Glomerular endothelial cell (primary cell): ENCODE measurements at regions not wholly inside any gene's neighbourhood (a gene's known extent, or its start where the extent isn't known, plus 50 kb on each side); places are given as distances from the start of the nearest gene placed in this dataset.
"Not testable (repeated sequence)": the region's sequence is repeated elsewhere in the genome, so short reads cannot be mapped to it uniquely, and the experiment has no call there.

Source experiments
- DNase-seq: peaks from one replicate; pipeline ENCODE4 v3.0.0-alpha.2; 2011; ENCODE audit warnings: low read depth, low spot score; ENCODE audit errors: extremely low read depth

DNA sequence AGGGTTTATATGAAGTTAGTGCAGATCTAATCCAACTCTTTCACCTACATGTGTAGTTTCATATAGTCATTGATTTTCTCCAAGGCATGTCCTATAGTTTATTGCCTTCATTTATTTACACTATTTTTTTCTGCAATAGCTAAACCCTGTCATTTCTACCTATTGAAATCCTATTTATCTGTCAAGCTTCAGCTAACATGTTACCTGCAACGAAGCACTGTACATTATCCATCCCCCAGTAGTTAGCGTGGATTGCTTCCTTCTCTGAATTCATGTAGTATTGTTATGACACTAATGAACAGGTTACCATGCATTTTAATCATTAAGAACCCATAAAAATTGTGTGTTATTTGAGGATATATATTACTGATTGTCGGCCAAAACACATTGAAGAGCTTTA is 742.9 kb upstream of the PCDH20 start:
- DNase-seq, result no peak

DNA sequence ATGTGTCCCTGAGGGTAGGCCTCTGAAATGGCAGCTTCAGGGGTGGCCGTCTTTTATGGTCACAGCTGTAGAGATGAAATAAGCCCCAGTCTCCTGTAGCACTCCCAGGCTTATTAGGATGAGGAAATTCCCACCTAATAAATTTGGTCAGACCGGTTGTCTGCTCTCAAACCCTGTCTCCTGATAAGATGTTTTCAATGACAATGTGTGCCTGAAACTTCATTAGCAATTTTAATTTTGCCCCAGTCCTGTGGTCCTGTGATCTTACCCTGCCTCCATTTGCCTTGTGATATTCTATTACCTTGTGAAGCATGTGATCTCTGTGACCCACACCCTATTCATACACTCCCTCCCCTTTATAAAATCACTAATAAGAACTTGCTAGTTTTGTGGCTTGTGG is 736.1 kb upstream of the PCDH20 start:
- DNase-seq, result not testable (repeated sequence)

DNA sequence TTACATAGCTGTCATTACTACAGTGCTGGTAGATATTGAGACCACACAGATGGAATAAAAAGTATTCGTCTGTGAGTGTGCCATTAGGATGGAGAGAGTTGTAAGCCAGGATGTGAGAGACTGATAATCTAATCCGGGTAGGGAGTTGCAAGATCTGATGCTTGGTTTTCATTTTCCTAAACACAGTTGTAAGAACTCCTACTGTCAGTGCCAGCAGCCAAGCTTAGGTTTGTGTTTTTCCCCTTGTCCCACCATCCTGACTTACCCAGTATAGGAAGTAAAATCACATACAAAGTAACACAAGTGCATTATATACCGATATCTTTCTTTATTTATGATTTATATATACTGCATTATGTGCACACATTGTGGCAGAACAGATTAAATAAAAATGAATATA is 726.4 kb upstream of the PCDH20 start:
- DNase-seq, result no peak

DNA sequence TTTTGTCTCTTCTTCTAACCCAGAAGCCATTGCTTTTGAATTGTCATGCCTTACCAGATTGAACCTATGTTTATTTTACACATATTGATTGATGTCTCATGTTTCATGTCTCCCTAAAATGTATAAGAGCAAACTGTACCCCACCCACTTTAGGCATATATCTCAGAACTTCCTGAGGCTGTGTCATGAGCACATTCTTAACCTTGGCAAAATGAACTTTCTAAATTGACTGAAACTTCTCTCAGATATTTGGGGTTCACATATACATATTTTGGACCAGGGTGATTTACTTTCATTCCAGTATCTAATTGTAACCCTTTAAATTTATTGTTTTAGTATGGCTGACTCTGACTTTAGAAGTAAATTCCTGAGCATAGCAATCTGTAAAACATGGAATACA is 723.9 kb upstream of the PCDH20 start:
- DNase-seq, result no peak

DNA sequence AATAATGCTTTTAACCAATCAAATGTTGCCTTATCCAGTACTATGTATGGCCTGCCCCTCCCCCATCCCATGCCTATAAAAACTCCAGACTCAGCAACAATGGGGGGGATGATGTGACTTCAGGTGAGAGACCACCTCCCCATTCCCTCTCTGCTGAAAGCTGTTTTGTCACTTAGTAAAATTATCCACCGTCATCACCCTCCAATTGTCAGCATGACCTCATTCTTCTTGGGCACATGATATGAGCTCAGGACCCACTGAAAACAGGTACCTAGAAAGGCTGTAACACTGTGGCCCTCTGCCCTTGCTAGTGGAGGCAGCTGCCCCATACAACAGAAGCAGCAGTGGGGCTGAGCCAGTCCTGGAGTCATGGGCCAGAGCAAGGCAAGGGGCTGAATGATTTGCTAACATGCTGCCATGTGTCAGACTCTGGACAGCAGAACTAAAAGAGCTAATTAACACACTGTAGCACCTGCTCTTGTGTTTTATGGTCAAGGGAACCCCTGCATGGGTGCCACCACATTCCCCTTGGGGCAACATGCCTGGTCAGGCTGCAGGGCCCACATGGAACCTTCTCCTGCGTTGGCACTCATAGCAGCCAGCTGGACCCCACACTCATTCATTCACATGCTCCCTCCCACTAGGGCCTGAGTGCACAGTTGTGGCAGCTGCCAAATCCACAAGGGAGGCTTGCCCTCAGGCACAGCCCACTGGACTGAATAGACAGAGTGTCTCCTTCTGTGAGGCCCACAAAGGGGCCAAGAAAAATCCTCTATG is 722.2 kb upstream of the PCDH20 start:
- no peak for DNase-seq

DNA sequence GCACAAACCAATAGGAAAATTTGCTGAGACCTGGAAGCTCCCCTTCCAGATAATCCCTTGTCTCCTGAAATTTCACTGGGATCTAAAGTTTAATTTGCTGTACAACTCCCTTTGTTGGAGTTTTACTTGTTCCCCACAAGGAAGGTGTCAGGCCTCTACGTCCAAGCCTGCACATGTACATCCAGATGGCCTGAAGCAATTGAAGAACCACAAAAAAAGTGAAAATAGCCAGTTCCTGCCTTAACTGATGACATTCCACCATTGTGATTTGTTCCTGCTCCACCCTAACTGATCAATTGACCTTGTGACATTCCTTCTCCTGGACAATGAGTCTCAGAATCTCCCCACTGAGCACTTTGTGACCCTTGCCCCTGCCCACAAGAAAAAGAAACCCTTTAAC is 716.0 kb upstream of the PCDH20 start:
- DNase-seq, result no peak

DNA sequence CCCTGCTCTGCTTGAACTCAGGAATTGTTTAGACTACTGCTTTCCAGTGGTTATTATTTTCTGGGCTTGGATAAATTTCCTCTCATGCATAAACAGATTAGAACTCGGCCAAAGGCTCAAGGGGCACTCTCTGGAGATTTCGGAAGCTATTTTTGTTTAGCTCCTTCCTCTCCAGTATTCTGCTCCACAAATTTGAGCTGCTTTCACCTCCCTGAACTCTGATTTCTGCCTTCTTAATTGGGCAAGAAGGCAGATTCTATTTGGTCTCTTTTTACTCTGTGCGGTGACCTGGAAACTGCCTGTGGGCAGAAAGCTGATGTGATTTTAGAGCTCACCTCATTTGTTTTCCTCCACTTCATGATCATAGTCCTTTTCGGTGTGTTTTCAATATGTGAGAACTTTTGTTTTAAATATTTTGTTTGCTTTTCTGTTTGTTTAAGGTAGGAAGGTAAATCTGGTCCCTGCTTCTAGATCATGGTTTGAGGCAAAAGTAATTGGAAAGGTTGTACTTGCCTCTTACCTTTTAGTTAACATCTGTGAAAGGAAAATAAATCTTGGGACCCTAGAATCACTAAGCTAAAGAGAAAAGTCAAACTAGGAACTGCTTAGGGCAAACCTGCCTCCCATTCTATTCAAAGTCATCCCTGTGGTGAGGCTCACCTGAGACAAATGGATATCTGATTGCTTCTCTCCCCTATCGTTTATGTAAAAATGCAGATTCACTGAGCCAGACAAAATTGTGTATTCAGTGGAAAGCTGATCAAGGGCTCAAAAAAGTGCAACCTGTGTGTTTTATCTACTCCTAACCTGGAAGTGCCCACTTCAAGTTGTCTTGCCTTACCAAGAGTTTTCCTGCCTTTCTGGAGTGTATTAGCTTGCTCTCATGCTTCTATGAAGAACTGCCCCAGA is 714.7 kb upstream of the PCDH20 start:
- DNase-seq, result no peak

DNA sequence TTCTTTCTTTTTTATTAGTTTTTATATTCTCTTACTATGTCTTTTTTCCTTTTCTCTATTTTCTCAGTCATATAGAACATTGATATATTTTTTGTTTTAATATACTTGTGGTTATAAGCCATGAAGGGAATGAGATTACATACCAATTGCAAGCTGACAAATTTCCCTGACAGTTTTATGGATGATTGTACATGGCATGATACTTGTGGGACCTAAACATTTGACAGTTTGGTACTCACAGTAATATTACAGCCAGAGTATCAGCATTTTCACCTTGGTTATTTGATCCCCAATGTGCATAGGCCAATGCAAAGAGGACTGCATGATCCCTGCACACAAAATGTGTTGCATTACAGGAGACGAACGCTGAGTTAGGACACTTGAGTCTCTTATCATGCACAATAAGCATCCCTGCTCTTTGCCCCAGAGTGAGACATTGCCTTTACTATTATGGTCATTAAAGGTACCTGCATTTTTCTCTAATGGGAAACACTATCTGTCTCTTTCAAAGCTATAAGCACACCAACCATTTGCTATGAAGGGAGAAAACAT is 713.4 kb upstream of the PCDH20 start:
- no peak for DNase-seq

DNA sequence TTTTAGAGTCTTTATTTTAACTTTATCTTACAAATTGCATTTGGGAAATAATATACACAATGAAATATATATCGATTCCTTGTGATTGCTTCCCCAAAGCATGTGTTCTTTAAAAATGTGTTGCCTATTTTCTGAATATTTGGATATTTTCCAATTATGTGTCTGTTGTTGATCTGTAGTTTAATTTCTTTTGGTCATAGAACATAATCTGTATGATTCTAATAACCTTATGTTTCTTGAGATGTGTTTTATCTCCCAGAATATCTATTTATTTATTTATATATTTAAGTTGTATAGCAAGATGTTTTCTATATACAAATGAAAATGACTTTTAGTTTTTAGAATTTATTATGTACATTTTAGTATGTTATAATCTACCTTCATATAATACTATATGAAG is 710.8 kb upstream of the PCDH20 start:
- DNase-seq, result no peak

DNA sequence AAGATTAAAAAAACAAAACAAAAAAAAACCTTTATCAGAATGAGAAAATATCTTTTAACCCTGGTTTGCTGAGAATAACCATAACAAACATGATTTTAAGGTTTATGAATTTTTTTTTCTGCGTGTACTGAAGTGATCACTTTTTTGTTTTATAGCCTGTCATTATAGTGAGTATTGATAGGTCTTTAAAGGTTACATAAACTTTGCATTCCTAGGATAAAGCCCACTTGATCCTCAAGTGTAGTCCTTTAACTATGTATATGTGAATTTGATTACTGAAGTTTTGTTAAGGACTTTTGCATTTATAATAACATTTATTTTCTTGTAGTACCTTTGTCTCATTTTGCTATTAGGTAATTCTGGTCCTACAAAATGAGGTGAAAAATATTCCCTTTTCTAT is 709.8 kb upstream of the PCDH20 start:
- DNase-seq, result no peak

DNA sequence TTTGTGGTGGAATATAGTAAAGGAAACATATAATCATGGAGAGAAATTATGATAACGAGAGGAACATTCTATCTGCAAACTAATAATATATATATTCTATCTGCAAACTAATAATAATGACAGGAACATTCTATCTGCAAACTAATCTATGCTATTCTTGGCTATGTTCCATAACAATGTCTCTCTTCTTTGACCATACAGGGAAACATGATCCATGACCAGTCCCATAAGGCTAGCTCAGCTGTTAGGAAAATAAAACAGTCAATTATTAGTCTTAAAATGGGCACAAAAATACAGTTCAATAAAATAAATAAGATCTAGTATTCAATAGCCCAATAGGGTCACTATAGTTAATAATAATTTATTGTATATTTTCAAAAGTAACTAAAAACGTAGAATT is 707.8 kb upstream of the PCDH20 start:
- no peak for DNase-seq

DNA sequence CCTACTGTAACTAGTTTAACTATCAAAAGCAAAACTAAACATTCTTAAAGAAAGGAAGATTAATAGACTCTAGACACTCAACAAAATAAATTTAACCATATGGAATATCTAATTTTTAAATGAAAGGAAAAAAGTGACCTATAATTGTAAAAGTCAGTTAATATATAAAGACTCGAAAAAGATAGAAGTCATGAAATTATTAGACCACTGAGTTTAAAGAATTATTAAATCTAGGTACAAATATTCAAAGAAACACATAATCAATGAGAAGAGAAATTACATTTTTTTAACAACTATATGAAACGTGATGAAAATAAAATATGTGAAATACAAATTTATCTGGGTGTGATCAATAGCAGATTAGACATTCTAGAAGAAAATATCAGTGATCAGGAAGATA is 706.8 kb upstream of the PCDH20 start:
- no peak for DNase-seq

DNA sequence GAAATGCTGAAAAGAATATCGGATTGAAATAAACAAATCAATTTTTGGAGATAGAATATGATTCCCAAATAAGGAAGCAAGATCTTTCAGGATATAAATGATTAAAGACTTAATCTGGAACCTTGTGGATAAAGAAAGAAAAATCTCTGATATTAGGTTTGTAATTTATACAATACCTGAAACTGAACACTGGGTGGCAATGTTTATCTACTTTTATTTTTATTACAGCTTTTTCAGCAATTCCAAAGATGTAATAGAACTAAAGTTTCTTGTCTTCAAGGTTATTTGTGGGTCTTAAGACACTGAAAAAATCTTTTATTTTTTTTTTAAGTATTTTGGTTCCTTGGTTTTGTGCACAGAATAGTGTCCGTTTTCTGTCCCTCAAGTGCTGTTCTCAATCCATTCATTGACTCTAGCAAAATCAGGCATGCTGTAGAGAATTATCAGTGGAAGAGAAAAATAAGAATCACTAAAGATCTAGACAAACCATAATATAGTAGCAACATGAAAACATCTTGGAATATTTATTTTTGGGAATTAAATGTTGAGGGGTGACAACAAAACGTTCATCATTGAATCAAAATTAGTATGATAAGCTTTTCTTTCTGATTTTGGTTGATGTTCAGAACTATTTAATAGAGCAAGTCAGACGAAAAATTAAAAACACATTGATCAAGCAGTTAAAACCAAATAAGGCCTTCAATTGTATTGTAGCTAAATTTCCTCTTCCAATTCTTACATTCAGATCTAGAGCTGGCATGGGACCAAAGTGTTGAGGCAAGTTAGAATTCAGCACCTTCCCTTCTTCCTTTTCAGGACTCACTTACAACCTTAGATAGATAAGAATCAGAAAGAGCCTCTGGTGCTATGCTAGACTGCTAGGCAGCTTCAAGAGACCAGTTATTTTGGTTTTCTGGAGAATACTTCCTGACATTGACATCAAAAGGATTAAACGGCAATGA is 704.4 kb upstream of the PCDH20 start:
- DNase-seq, result peak; percentile 3

DNA sequence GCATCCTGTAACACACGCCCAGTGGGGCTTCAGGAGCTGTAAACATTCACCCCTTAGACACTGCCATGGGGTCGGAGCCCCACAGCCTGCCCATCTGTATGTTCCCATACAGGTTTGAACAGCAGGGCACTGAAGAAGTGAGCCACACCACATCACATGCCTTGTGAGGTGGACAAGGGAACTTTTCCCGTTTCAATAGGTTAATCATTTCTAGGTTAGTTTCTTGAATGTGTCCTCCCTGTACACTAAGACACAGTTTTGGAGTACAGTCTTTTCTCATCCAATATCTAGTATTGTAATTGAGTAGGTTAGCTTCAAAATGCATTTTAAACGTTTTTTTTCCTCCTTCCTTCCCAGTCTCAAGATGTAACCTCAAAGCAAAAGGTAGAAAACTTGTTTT is 700.2 kb upstream of the PCDH20 start:
- no peak for DNase-seq

DNA sequence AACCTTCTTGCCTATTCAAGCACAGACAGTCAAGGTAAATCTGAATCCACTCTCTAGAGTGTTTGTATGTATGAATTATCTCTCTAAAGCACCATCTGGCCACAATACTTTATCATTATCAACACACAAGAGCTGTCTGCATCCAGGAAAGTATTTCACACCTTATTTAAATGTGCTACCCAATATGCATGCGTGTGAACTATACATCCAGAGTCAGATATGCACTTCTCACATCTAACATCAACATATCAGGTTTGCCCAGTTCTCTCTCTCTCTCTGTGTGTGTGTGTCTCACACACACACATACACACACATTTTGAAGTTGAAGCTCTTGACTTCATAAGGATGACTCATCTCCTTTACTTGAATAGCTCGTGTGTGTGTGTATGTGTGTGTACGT is 697.5 kb upstream of the PCDH20 start:
- DNase-seq, result no peak

DNA sequence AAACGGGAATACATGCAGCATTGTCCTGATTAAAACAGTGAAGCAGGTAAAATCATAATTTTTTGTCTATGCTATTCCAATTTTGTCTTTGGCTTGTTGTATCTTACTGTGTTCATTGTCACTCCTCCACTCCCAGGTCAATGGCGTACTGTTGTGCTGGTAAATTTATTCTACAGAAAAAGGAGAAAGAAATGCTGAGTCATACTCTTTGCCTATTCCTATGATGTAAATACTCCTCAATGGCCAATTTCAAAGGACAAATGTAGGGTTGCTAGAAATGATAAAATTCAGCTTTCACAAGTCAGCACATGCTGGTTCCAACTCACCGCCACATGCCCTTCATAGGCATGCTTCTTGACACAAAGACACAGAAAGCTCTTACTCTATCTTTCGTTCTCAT is 694.4 kb upstream of the PCDH20 start:
- DNase-seq, result no peak

DNA sequence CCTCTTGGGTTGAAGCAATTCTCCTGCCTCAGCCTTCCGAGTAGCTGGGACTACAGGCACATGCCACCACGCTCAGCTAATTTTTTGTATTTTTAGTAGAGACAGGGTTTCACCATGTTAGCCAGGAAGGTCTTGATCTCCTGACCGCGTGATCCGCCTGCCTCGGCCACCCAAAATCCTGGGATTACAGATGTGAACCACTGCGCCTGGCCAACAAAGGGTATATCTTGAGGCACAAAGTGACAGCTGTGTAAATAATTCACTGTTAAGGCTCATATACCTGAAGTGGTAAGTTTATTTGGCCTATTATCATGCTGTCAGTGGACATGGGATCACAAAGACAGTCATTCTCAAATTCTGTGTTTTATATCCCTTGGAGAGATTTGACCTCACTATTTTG is 688.5 kb upstream of the PCDH20 start:
- not testable (repeated sequence) for DNase-seq

DNA sequence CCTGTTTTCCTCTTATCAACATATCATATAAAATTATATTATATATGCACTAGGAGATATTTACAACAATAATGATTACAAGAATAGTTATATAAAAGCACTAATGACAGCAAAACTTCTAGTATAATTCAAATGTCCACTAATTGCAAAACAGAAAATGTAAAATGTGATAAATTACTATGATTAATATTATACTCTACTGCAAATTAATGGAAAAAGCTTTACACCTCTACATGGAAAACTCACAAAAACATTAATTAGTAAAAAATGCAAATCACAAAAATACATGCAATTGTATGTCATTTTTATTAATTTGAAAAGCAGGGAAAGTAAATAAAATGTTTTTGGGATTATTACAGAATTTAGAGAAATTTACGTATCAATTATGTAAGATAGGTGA is 681.0 kb upstream of the PCDH20 start:
- DNase-seq, result no peak

DNA sequence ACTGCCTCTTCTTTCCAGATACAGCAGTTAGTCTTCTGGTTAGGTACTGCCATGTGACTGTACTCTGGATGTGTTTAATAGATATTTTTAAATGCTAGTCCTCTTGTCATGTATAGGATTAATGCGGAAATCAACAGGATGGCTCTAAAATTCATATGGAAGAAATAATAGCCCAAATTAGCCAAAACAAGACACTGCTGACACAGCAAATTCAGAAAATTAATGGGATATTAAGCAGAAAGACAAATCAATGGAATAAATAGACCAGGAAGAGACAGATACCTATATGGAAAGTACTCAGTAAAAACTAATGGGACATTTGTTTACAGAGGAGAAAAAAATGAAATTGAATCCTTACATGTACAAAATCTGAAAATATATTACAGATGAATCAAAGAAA is 679.3 kb upstream of the PCDH20 start:
- DNase-seq, result no peak

DNA sequence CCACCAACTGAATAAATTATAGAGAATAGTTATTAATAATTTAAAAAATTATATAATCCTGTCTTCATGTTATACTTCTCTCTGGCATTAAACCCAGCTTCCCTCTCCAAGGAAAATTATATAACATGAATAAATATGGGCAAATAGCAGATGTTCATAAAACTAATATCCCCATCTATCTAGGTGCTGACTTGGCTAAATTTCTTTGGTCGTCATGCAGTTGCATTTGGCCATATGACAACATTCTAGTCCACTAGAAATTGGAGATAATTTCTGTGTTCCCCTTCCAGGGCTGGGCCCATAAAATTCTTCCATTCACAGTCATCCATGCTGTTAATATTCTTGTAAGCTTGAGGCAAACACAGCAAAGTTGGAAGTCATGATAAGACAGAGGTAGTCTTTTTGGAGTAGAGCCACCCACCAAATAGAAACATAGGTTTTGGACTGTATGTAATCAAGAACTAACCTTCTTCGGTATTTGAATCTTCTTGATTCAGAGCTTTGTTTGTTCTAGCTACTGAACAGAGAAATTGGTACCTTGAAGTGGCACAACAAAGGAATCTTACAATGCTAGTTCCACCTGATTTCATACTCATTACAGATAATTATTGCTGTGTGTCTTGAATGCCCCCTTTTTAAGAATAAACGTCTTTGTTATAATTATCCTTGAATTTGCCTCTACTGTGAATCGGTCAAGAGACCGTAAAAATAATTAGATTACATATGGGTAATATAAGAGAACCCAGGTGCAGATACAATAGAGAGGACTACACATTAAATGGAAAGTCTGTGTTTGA is 678.5 kb upstream of the PCDH20 start:
- DNase-seq, result no peak
